CD4-positive, alpha-beta T cell treated with Interleukin-21 for 1 hour (primary cell): ENCODE measurements at regions not wholly inside any gene's neighbourhood (a gene's known extent, or its start where the extent isn't known, plus 50 kb on each side); places are given as distances from the start of the nearest gene placed in this dataset.
A peak's percentile ranks its signal among the peaks of the same experiment; 100 is the strongest.

Experiments
- DNase-seq: peaks from one replicate; pipeline ENCODE4 v3.0.0-alpha.2; 2020

GRCh38 chr4:26141911-26142638 is 178.7 kb upstream of the RBPJ start:
- peak; percentile 14 for DNase-seq

- DNase-seq: no peak
These were observed 176.2 kb upstream of the RBPJ start for GRCh38 chr4:26144526-26145155.

GRCh38 chr4:26145212-26145611 is 175.6 kb upstream of the RBPJ start:
- no peak for DNase-seq

GRCh38 chr4:26148927-26149326 is 171.9 kb upstream of the RBPJ start:
- no peak for DNase-seq

GRCh38 chr4:26150948-26151347 is 169.9 kb upstream of the RBPJ start:
- no peak for DNase-seq

- DNase-seq: no peak
These were observed 169.2 kb upstream of the RBPJ start for GRCh38 chr4:26151615-26152014.

GRCh38 chr4:26152056-26152455 is 168.8 kb upstream of the RBPJ start:
- no peak for DNase-seq

GRCh38 chr4:26157541-26157940 is 163.3 kb upstream of the RBPJ start:
- DNase-seq: no peak

- no peak for DNase-seq
These were observed 160.2 kb upstream of the RBPJ start for GRCh38 chr4:26160591-26160990.

DNA sequence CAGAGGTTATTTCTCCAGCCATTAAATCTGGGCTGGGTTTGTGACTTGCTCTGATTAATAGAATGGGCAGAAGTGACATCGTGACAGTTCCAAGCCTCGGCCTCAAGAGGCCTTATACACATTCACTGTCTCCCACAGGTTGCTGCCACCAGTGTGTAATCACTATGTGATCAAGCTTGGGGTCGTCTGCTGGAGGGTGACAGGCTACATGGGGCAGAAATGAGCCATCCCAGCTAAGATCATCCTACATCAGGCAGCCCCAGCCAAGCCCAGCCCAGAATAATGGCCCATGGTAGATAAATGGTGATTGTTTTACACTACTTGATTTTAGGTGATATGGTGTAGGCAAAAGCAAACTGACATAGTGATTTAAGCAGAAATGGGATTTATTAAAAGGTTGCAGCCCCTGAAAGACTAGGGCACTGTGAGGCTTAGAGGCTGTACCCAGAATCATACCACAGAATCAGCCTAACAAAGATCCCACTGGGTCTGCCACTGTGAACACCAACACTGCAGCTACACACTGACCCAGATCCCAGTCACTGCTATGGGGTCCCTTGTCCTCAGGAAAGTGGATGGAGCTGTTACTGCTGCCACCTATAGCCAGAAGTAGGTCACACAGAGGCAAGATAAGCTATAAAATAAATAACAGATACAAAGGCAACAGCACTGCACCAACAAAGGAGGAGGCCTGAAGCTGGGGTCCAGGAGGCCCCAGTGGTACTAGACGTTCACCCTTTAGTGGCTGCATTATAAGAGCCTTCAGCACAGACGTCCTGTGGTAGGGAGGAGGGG is 159.6 kb upstream of the RBPJ start:
- DNase-seq: no peak

DNA sequence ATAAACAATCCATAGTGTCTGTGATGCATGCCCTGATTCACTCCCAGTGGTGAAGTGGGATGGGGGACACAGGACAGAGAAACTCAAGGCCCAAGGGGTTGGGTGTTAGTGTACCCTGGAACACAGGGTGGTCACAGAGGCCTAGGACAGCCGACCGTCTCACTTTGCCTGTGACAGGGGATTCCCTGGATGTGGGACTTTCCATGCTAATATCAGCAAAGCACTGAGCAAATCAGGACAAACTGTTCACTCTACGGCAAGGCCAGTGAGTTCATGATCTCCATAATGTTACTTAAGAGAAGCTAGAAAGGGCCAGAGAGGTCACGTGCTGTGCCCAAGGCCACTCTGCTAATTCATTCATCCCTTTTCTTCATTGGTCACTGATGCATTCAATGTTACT is 158.7 kb upstream of the RBPJ start:
- no peak for DNase-seq

GRCh38 chr4:26163425-26164362 is 157.1 kb upstream of the RBPJ start:
- DNase-seq: no peak

DNA sequence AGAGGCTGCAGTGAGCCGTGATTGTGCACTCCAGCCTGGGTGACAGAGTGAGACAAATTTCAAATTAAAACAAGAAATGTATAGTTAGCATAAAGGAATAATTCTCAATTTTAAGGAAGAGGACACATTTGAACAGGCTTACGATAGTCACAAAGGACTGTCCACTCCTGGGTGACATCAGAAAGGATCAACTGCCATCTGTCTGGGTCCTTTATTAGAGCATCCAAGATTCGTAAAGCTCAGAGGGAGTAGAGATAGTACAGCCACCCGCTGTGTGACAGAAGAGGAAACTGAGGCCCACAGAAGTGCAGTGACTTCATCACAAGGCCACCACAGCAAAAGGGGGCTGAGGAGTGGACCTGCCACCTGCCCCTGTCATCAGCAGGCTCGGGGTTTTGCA is 149.3 kb upstream of the RBPJ start:
- DNase-seq: no peak

DNA sequence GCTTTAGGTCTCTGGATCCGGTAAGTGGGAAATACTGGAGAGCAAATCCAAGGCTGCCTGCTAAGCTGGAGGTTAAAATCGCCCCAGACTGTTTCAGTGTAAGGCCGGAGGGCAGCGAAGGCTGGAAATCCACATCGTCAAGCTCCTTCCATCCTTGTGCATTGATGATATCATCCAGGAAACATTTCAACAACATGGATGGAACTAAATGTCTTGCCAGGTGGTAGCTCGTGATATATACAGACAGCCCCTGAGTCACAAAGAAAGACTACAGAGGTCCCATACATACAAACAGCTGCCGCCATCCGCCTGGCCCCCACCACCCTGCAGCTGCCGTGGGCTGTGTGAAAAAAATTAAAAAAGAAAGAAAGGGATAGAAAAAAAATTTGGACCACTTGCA is 148.9 kb upstream of the RBPJ start:
- no peak for DNase-seq

- DNase-seq: no peak
These were observed 147.2 kb upstream of the RBPJ start for GRCh38 chr4:26173619-26174018.

DNA sequence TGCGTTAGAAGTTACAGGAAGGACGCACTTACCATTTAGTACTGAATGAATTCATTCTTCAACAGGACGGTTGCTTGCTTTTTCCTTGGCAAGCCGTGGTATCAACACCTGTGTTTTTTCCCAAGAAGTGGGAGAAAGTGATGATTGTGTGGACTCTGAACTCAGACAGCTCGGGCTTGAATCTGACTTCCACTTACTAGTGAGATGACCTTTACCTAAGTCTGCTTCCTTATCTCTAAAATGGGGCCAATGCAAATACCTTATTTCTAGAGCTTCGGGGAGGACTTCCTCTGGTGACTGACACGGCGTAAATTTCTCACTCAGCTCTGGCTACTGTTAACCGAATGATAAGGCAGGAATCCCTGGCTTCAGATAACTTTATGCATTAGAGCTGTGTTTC is 146.8 kb upstream of the RBPJ start:
- no peak for DNase-seq

GRCh38 chr4:26175006-26175786 is 145.6 kb upstream of the RBPJ start:
- DNase-seq: peak; percentile 60

- DNase-seq: no peak
These were observed 144.8 kb upstream of the RBPJ start for GRCh38 chr4:26175905-26176470.

DNA sequence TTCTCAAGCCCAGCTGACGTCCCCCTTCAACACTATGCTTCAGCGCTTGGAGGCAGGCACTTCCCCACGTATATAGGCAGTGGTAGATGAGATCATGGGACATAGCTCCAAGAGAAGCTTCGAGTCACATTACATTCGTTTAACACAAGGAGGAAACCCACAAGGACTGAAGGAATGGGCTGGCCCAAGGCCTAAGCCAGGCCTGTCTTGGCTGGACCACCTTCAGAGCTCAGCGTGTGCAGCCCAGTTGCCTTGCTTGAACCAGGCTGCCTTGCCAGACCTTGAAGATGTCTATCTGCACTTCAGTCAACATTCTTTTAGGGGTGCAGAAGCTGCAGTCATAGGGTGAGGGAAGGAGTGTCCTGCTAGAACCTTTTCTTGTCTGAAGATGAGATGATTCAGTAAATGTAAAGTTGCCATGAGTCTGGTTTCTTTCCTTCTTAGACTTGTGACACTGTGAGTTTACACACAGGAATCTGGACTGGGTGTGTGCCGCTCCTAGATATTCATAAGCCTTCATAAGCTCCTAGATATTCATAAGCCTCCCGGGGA is 144.1 kb upstream of the RBPJ start:
- DNase-seq: no peak

DNA sequence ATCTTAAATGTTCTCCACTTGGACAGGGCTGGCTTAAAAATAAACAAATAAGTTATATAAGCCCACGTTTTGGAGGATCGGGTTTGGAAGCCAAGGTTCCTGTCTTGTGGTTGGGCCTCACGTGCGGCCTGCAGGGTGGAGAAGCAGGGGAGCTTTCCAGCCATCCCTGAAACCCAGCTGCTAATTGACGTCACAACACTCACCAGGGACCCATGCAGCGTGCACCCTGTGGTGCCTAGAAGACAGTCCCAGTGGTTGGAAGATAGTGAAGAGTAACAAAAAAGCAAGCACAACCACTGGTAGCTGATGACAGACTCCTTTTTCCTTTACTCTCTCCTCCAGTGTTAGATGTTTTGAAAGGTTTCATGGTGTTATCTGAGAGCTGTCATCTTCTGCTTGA is 142.0 kb upstream of the RBPJ start:
- DNase-seq: no peak

GRCh38 chr4:26179316-26179760 is 141.5 kb upstream of the RBPJ start:
- DNase-seq: no peak
